ENCODE measurements at regions not wholly inside any gene's neighbourhood (a gene's known extent, or its start where the extent isn't known, plus 50 kb on each side); places are given as distances from the start of the nearest gene placed in this dataset.
A peak's percentile ranks its signal among the peaks of the same experiment; 100 is the strongest.

GRCh38 chrX:65127842-65128241 lies 151.6 kb upstream of the ZC4H2 start:
- Histone ChIP-seq H3K4me1 (no peaks in the 10 kb centered on the region), H3K27me3 (no peaks in the 10 kb centered on the region), H3K9me3 (peaks cover 0 to 38% (median 11%) of the 10 kb centered on the region in 4 donors), H3K27ac (no peak overlapping the region), H3K4me3 (no peak overlapping the region), H3K36me3 (no peaks in the 10 kb centered on the region)
- WGBS, 5 donors = 62 to 76% (median 64%) methylated on average over 2 to 3 of the region's 3 CpGs
- intact Hi-C loops (cut with DNase I; ENCODE audit: low total_unique reads) = no loop called here
- TF ChIP-seq POLR2AphosphoS5 (IDR thresholded peaks at IDR 0.05) = no peak
- TF ChIP-seq POLR2A (IDR thresholded peaks at IDR 0.05) = no peak
- TF ChIP-seq CTCF (IDR thresholded peaks at IDR 0.05) = no peak
- TF ChIP-seq EP300 (IDR thresholded peaks at IDR 0.05) = no peak
- DNase-seq = peak in 1 of 2 donors; percentile 2

GRCh38 chrX:65098851-65099250 lies 122.6 kb upstream of the ZC4H2 start:
- H3K4me1 ChIP-seq = no peaks in the 10 kb centered on the region
- WGBS, 5 donors = 74 to 92% (median 89%) methylated on average over 2 to 3 of the region's 3 CpGs
- no peaks in the 10 kb centered on the region for H3K36me3 ChIP-seq
- no peak overlapping the region for H3K4me3 ChIP-seq
- H3K27ac ChIP-seq = no peak overlapping the region
- H3K27me3 ChIP-seq = no peaks in the 10 kb centered on the region
- DNase-seq = no peak
- intact Hi-C loops (cut with DNase I; ENCODE audit: low total_unique reads) = no loop called here
- peaks cover 0 to 53% (median 24%) of the 10 kb centered on the region in 4 donors for H3K9me3 ChIP-seq
- no peak for TF ChIP-seq POLR2A (IDR thresholded peaks at IDR 0.05)
- TF ChIP-seq POLR2AphosphoS5 (IDR thresholded peaks at IDR 0.05) = no peak
- TF ChIP-seq CTCF (IDR thresholded peaks at IDR 0.05) = no peak
- TF ChIP-seq EP300 (IDR thresholded peaks at IDR 0.05) = no peak

GRCh38 chrX:65093658-65094057 lies 117.4 kb upstream of the ZC4H2 start:
- Histone ChIP-seq H3K4me3 (no peak overlapping the region), H3K27ac (no peak overlapping the region), H3K36me3 (peaks cover 0 to 5% (median 2%) of the 10 kb centered on the region in 4 donors), H3K4me1 (no peaks in the 10 kb centered on the region), H3K27me3 (no peaks in the 10 kb centered on the region), H3K9me3 (peaks cover 0 to 35% (median 8%) of the 10 kb centered on the region in 4 donors)
- DNase-seq = no peak
- TF ChIP-seq POLR2A (IDR thresholded peaks at IDR 0.05) = no peak
- no peak for TF ChIP-seq CTCF (IDR thresholded peaks at IDR 0.05)
- intact Hi-C loops (cut with DNase I; ENCODE audit: low total_unique reads) = no loop called here

GRCh38 chrX:65073233-65073632 lies 97.0 kb upstream of the ZC4H2 start:
- no peak for DNase-seq
- 69 to 97% (median 88%) methylated on average over 1 to 3 of the region's 3 CpGs for WGBS, 5 donors
- no peaks in the 10 kb centered on the region for H3K27me3 ChIP-seq
- H3K4me3 ChIP-seq = no peak overlapping the region
- intact Hi-C loops (cut with DNase I; ENCODE audit: low total_unique reads) = no loop called here
- H3K36me3 ChIP-seq = peaks cover 0 to 17% (median 8%) of the 10 kb centered on the region in 4 donors
- peaks cover 0 to 30% (median 8%) of the 10 kb centered on the region in 4 donors for H3K9me3 ChIP-seq
- TF ChIP-seq POLR2A (IDR thresholded peaks at IDR 0.05) (no peak), POLR2AphosphoS5 (IDR thresholded peaks at IDR 0.05) (no peak), EP300 (IDR thresholded peaks at IDR 0.05) (no peak), CTCF (IDR thresholded peaks at IDR 0.05) (no peak)
- H3K27ac ChIP-seq = no peak overlapping the region
- H3K4me1 ChIP-seq = no peaks in the 10 kb centered on the region
